GM23248 (cell line): ENCODE measurements at regions not wholly inside any gene's neighbourhood (a gene's known extent, or its start where the extent isn't known, plus 50 kb on each side); places are given as distances from the start of the nearest gene placed in this dataset.

Experiments used
- DNase-seq: peaks from one replicate; pipeline ENCODE4 v3.0.0-alpha.2; 2015
- H2AFZ ChIP-seq: fragments of 200-600 bp; sonication (generic); 2 replicates; pipeline ENCODE4 v1.6.1; 2016; ENCODE audit warnings: antibody characterized with exemption
- H3F3A ChIP-seq: fragments of 200-600 bp; sonication (generic); 2 replicates; pipeline ENCODE4 v1.6.1; 2016; ENCODE audit warnings: mild to moderate bottlenecking, antibody characterized with exemption, mixed run types; ENCODE audit not compliant: insufficient read depth
- H3K27ac ChIP-seq: fragments of 200-600 bp; sonication (generic); 2 replicates; pipeline ENCODE4 v1.5.1; 2016; ENCODE audit warnings: mild to moderate bottlenecking
- H3K27me3 ChIP-seq: fragments of 200-600 bp; sonication (generic); replicated peaks from 2 replicates; pipeline ENCODE4 v1.6.1; 2016; ENCODE audit warnings: mild to moderate bottlenecking; ENCODE audit not compliant: insufficient read depth
- H3K36me3 ChIP-seq: fragments of 200-600 bp; sonication (generic); 2 replicates; pipeline ENCODE4 v1.6.1; 2016; ENCODE audit warnings: low read depth, mild to moderate bottlenecking
- H3K4me1 ChIP-seq: fragments of 200-600 bp; sonication (generic); 2 replicates; pipeline ENCODE4 v1.6.1; 2016; ENCODE audit warnings: mild to moderate bottlenecking; ENCODE audit not compliant: insufficient read depth
- H3K4me2 ChIP-seq: fragments of 200-600 bp; sonication (generic); one replicate; pipeline ENCODE4 v1.6.1; 2016; ENCODE audit warnings: mild to moderate bottlenecking; ENCODE audit not compliant: unreplicated experiment
- H3K4me3 ChIP-seq: fragments of 200-600 bp; sonication (generic); 2 replicates; pipeline ENCODE4 v1.5.1; 2016; ENCODE audit warnings: mild to moderate bottlenecking
- H3K79me2 ChIP-seq: fragments of 200-600 bp; sonication (generic); 2 replicates; pipeline ENCODE4 v1.6.1; 2016; ENCODE audit warnings: mild to moderate bottlenecking; ENCODE audit not compliant: insufficient read depth
- H3K9ac ChIP-seq: fragments of 200-600 bp; sonication (generic); 2 replicates; pipeline ENCODE4 v1.6.1; 2016; ENCODE audit warnings: mild to moderate bottlenecking
- H3K9me2 ChIP-seq: fragments of 200-600 bp; sonication (generic); 2 replicates; pipeline ENCODE4 v1.6.1; 2016; ENCODE audit warnings: mixed run types, mild to moderate bottlenecking, moderate library complexity; ENCODE audit not compliant: insufficient read depth
- H3K9me3 ChIP-seq: fragments of 200-600 bp; sonication (generic); one replicate; pipeline ENCODE4 v1.6.1; 2017; ENCODE audit warnings: low read depth
- H4K20me1 ChIP-seq: fragments of 200-600 bp; sonication (generic); 2 replicates; pipeline ENCODE4 v1.6.0; 2016; ENCODE audit not compliant: insufficient read depth
- EZH2 ChIP-seq: fragments of 200-600 bp; sonication (generic); IDR thresholded peaks from 2 replicates; pipeline ENCODE4 v1.6.1; 2018; ENCODE audit warnings: antibody characterized with exemption, mild to moderate bottlenecking; ENCODE audit not compliant: insufficient read depth, poor library complexity, severe bottlenecking
- EZH2phosphoT487 ChIP-seq: fragments of 200-600 bp; sonication (generic); IDR thresholded peaks from 2 replicates; pipeline ENCODE4 v1.6.1; 2018; ENCODE audit warnings: antibody characterized with exemption, moderate library complexity, mild to moderate bottlenecking, low read depth; ENCODE audit not compliant: insufficient read depth
- WGBS, 2 experiments: methylation state at CpG; one replicate each; pipeline ENCODE4 v1.1.6; 2015 to 2017; ENCODE audit warnings: low lambda C conversion rate in 2 of 2, low coverage in 1 of 2; ENCODE audit errors: missing lambda C conversion rate in 2 of 2; 5-methylcytosine and 5-hydroxymethylcytosine counted together
- in situ Hi-C: fragments of 300-500 bp; cut with MboI; formaldehyde crosslinking; loops from 2 replicates; pipeline ENCODE4 v1.15.0; 2020

GRCh38 chr13:60258349-60258748 is 94.6 kb upstream of the DIAPH3 start:
- no peaks in the 10 kb centered on the region for H3K27me3 ChIP-seq
- H3K9ac ChIP-seq = no peak overlapping the region
- TF ChIP-seq EZH2phosphoT487 (no peak), EZH2 (no peak)
- H3K9me3 ChIP-seq = no peaks in the 10 kb centered on the region
- H3K4me1 ChIP-seq = no peaks in the 10 kb centered on the region
- H3K4me2 ChIP-seq = no peak overlapping the region
- H3K79me2 ChIP-seq = no peaks in the 10 kb centered on the region
- DNase-seq = no peak
- in situ Hi-C loops = no loop called here
- H2AFZ ChIP-seq = no peak overlapping the region
- H3K27ac ChIP-seq = no peak overlapping the region
- H3K4me3 ChIP-seq = no peak overlapping the region
- 17 to 21% methylated on average over 11 of the region's 11 CpGs for WGBS, 2 experiments
- H3K36me3 ChIP-seq = no peaks in the 10 kb centered on the region
- H4K20me1 ChIP-seq = no peaks in the 10 kb centered on the region
- H3F3A ChIP-seq = no peaks in the 10 kb centered on the region
- no peaks in the 10 kb centered on the region for H3K9me2 ChIP-seq

GRCh38 chr13:60260440-60260839 is 96.7 kb upstream of the DIAPH3 start:
- H3K27me3 ChIP-seq = no peaks in the 10 kb centered on the region
- H3K36me3 ChIP-seq = no peaks in the 10 kb centered on the region
- in situ Hi-C loops = no loop called here
- H3K79me2 ChIP-seq = no peaks in the 10 kb centered on the region
- WGBS, 2 experiments = 27 to 31% methylated on average over 4 of the region's 4 CpGs
- H3K9me3 ChIP-seq = no peaks in the 10 kb centered on the region
- H2AFZ ChIP-seq = no peak overlapping the region
- H3K4me3 ChIP-seq = no peak overlapping the region
- H3K4me2 ChIP-seq = no peak overlapping the region
- no peak for DNase-seq
- no peak overlapping the region for H3K27ac ChIP-seq
- H3K9ac ChIP-seq = no peak overlapping the region
- TF ChIP-seq EZH2phosphoT487 (no peak), EZH2 (no peak)
- no peaks in the 10 kb centered on the region for H3F3A ChIP-seq
- H4K20me1 ChIP-seq = no peaks in the 10 kb centered on the region
- H3K4me1 ChIP-seq = no peaks in the 10 kb centered on the region
- H3K9me2 ChIP-seq = no peaks in the 10 kb centered on the region

DNA sequence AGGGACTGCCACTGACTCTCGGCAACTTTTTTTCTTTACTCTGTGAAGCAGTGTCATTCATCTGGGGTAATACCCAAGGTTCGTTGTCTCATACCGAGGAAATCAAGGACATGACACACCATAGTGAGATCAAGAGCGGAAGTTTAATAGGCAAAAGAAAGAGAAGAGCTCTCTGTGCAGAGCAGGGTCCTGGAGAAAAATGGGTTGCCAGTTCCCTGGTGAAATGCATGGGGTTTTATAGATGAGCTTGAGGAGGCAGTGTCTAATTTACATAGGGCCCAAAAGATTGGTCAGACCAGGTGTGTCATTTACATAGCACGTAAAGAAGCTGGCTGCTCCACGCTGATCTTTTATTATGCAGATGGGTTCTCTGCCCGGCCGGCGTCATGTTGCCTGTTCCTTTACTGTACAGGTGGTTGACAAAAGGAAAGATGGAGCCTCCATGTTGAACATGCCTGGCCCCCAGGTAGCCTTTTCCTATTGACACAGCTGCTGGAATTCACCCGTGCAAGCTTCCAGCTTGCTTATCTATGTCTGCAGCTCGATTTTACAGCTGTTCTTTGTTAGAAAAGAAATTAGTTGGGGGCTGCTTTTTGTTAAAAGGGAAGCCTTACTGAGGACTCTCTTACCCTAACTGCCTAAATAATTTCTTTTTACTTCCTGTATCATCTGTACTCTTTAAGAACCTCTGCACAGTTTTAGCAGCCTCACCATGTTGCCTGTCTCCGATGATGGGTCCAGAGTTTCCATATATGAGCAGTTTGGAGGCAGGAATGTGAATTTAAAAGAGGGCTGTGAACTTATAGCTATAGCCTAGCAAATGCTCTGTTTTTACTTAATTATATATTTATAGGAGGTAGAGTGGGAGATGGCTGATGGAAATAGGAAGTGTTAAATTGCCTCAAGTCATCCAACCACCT is 98.0 kb upstream of the DIAPH3 start:
- no peak overlapping the region for H2AFZ ChIP-seq
- H3K4me2 ChIP-seq = no peak overlapping the region
- H3K9me2 ChIP-seq = no peaks in the 10 kb centered on the region
- H3K9me3 ChIP-seq = no peaks in the 10 kb centered on the region
- in situ Hi-C loops = no loop called here
- H4K20me1 ChIP-seq = no peaks in the 10 kb centered on the region
- H3K36me3 ChIP-seq = no peaks in the 10 kb centered on the region
- H3K4me1 ChIP-seq = no peaks in the 10 kb centered on the region
- no peak overlapping the region for H3K27ac ChIP-seq
- no peak overlapping the region for H3K9ac ChIP-seq
- TF ChIP-seq EZH2phosphoT487 = no peak
- TF ChIP-seq EZH2 = no peak
- H3K27me3 ChIP-seq = no peaks in the 10 kb centered on the region
- H3F3A ChIP-seq = no peaks in the 10 kb centered on the region
- H3K79me2 ChIP-seq = no peaks in the 10 kb centered on the region
- WGBS, 2 experiments = 21 to 23% methylated on average over 12 of the region's 12 CpGs
- H3K4me3 ChIP-seq = no peak overlapping the region
- no peak for DNase-seq

DNA sequence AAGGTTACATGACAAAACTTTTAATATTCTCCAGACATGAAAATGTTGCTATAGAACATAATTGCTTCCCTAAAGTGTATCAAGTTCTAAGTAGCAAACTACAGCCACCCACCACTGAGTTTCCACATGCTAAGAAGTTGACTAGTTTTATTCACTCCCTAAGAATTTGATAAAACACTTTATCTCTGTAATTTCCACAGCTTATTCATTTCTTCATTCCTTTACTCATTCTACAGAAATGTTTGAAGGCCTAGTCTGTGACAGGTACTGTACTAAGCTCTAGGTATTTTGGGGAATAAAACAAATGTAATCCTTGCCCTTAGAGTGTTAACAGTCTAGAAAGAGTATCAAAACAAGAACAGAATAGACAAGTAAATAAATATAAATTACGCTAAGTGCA is 101.8 kb upstream of the DIAPH3 start:
- peaks cover 16% of the 10 kb centered on the region; the same call in 1 of the 2 replicates for H3K27me3 ChIP-seq
- no peak for TF ChIP-seq EZH2
- TF ChIP-seq EZH2phosphoT487 = no peak
- no peaks in the 10 kb centered on the region for H3F3A ChIP-seq
- no peaks in the 10 kb centered on the region for H3K36me3 ChIP-seq
- H2AFZ ChIP-seq = no peak overlapping the region
- H3K79me2 ChIP-seq = no peaks in the 10 kb centered on the region
- no peak overlapping the region for H3K9ac ChIP-seq
- H3K4me3 ChIP-seq = no peak overlapping the region
- no peaks in the 10 kb centered on the region for H4K20me1 ChIP-seq
- no peaks in the 10 kb centered on the region for H3K9me3 ChIP-seq
- H3K4me2 ChIP-seq = no peak overlapping the region
- no peak overlapping the region for H3K27ac ChIP-seq
- 73 to 86% methylated on average over 1 of the region's 1 CpG for WGBS, 2 experiments
- no peaks in the 10 kb centered on the region for H3K9me2 ChIP-seq
- no peak for DNase-seq
- in situ Hi-C loops = no loop called here
- no peaks in the 10 kb centered on the region for H3K4me1 ChIP-seq
